ENCODE measurements at regions not wholly inside any gene's neighbourhood (a gene's known extent, or its start where the extent isn't known, plus 50 kb on each side); places are given as distances from the start of the nearest gene placed in this dataset.

DNA sequence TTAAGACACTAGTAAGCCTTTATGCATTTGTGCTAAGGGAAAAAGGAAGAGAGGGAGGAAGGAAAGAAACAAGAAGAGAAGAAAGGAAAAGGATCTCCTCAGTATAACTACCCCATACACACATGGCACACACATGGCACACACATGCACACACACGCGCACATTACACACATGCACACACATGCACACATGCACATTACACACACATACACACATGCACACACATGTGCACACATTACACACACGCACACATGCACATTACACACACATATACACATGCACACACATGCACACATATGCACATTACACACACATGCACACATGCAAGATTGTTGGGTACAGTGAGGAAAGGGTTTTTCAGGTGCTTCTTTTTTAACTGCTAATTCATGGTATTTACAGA is 311.2 kb downstream of the SKIDA1 start:
- Histone ChIP-seq H3K36me3 (ENCODE audit: control insufficient read depth, insufficient read depth, low read length) (no peaks in the 10 kb centered on the region), H3K4me3 (ENCODE audit: low read depth in 2 of 2, low read length in 2 of 2) (no peak overlapping the region), H3K4me1 (ENCODE audit: control insufficient read depth, insufficient read depth, low read length) (no peaks in the 10 kb centered on the region), H3K27me3 (ENCODE audit: control insufficient read depth, insufficient read depth, low read length) (no peaks in the 10 kb centered on the region), H3K9me3 (ENCODE audit: control insufficient read depth, insufficient read depth, low read depth, low read length) (no peaks in the 10 kb centered on the region), H3K27ac (ENCODE audit: low read length) (no peak overlapping the region)
- no TSS peak for BruUV-seq (replicated peaks)
- in situ Hi-C loops (cut with HindIII; ENCODE audit: low pct_unique_long_range_greater_than_20kb, low sequenced_read_pairs) (no loop called here), intact Hi-C loops (cut with micrococcal nuclease; ENCODE audit: unreplicated experiment) (no loop called here)
- no peak for TF ChIP-seq SIN3A (IDR thresholded peaks at IDR 0.05; ENCODE audit: borderline replicate concordance, insufficient read depth, low read depth, low read length)
- ChIA-PET CTCF (no interaction called here), POLR2A (no interaction called here)
- ATAC-seq, result no peak
- DNase-seq (ENCODE audit: low read depth, low spot score), result no peak

DNA sequence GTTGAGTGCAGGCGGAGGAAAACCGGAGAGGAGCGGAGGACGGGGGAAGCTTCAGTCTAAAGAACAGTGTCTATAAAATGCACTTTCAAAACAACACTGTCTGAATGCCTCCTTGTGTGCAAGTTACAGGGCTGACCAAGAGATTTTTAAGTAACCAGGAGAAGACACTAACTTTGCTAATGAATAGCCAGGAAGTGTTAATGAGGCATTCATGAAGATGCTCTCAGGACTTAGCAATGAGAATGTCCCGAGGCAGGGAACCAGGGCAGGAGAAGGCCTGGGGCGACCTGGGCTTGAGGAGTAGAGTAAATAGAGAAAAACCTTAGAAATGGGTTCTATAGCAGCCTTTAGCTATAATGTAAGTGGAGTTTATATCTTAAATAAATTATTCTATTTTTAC is 312.1 kb downstream of the SKIDA1 start:
- in situ Hi-C loops (cut with HindIII; ENCODE audit: low pct_unique_long_range_greater_than_20kb, low sequenced_read_pairs), result no loop called here
- BruUV-seq (replicated peaks), result no TSS peak
- TF ChIP-seq POLR2AphosphoS5 (IDR thresholded peaks at IDR 0.05; ENCODE audit: low read depth, low read length) (no peak), TCF7L2 (IDR thresholded peaks at IDR 0.05; ENCODE audit: low read depth, low read length) (no peak), SIN3A (IDR thresholded peaks at IDR 0.05; ENCODE audit: borderline replicate concordance, insufficient read depth, low read depth, low read length) (no peak)
- TF ChIP-seq, protein P1, sequence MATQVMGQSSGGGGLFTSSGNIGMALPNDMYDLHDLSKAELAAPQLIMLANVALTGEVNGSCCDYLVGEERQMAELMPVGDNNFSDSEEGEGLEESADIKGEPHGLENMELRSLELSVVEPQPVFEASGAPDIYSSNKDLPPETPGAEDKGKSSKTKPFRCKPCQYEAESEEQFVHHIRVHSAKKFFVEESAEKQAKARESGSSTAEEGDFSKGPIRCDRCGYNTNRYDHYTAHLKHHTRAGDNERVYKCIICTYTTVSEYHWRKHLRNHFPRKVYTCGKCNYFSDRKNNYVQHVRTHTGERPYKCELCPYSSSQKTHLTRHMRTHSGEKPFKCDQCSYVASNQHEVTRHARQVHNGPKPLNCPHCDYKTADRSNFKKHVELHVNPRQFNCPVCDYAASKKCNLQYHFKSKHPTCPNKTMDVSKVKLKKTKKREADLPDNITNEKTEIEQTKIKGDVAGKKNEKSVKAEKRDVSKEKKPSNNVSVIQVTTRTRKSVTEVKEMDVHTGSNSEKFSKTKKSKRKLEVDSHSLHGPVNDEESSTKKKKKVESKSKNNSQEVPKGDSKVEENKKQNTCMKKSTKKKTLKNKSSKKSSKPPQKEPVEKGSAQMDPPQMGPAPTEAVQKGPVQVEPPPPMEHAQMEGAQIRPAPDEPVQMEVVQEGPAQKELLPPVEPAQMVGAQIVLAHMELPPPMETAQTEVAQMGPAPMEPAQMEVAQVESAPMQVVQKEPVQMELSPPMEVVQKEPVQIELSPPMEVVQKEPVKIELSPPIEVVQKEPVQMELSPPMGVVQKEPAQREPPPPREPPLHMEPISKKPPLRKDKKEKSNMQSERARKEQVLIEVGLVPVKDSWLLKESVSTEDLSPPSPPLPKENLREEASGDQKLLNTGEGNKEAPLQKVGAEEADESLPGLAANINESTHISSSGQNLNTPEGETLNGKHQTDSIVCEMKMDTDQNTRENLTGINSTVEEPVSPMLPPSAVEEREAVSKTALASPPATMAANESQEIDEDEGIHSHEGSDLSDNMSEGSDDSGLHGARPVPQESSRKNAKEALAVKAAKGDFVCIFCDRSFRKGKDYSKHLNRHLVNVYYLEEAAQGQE (IDR thresholded peaks at IDR 0.05; ENCODE audit: insufficient read depth in 1 of 2, low read depth in 2 of 2, low read length in 1 of 2), result no peak
- TF ChIP-seq, protein P2, sequence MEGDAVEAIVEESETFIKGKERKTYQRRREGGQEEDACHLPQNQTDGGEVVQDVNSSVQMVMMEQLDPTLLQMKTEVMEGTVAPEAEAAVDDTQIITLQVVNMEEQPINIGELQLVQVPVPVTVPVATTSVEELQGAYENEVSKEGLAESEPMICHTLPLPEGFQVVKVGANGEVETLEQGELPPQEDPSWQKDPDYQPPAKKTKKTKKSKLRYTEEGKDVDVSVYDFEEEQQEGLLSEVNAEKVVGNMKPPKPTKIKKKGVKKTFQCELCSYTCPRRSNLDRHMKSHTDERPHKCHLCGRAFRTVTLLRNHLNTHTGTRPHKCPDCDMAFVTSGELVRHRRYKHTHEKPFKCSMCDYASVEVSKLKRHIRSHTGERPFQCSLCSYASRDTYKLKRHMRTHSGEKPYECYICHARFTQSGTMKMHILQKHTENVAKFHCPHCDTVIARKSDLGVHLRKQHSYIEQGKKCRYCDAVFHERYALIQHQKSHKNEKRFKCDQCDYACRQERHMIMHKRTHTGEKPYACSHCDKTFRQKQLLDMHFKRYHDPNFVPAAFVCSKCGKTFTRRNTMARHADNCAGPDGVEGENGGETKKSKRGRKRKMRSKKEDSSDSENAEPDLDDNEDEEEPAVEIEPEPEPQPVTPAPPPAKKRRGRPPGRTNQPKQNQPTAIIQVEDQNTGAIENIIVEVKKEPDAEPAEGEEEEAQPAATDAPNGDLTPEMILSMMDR (IDR thresholded peaks at IDR 0.05), result no peak
- Histone ChIP-seq H3K36me3 (ENCODE audit: control insufficient read depth, insufficient read depth, low read length) (no peaks in the 10 kb centered on the region), H3K4me1 (ENCODE audit: control insufficient read depth, insufficient read depth, low read length) (no peaks in the 10 kb centered on the region; the same call in 1 of the 2 replicates), H3K9me3 (ENCODE audit: control insufficient read depth, insufficient read depth, low read depth, low read length) (no peaks in the 10 kb centered on the region), H3K27me3 (ENCODE audit: control insufficient read depth, insufficient read depth, low read length) (no peaks in the 10 kb centered on the region), H3K27ac (ENCODE audit: low read length) (no peak overlapping the region), H3K4me3 (ENCODE audit: low read depth in 2 of 2, low read length in 2 of 2) (no peak overlapping the region)
- ATAC-seq, result no peak
- ChIA-PET CTCF (no interaction called here), POLR2A (no interaction called here)
- intact Hi-C loops (cut with micrococcal nuclease; ENCODE audit: unreplicated experiment), result no loop called here
- DNase-seq (ENCODE audit: low read depth, low spot score), result no peak

DNA sequence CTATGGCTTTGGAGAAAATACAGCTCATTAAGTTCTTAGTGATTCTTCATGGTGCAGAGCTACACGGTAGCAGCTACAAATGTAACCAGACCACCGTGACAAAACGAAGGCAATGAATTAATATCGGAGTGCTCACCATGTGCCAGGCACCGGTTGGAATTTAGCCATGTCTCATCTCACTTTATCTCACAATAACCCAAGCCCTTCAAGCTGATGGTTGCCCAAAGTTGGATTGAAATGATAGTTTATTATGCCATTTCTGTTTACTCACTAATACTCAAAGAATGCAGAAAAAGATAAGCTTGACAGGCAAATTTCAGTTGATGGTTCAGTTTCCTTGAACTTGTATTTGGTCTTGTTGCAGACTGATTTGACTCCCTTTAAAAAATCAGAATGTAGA is 312.6 kb downstream of the SKIDA1 start:
- intact Hi-C loops (cut with micrococcal nuclease; ENCODE audit: unreplicated experiment), result no loop called here
- H3K9me3 ChIP-seq (ENCODE audit: control insufficient read depth, insufficient read depth, low read depth, low read length), result no peaks in the 10 kb centered on the region
- in situ Hi-C loops (cut with HindIII; ENCODE audit: low pct_unique_long_range_greater_than_20kb, low sequenced_read_pairs), result no loop called here

More for the DNA sequence above, 312.6 kb downstream of the SKIDA1 start:
- TF ChIP-seq, protein P2 (IDR thresholded peaks at IDR 0.05), result no peak
- TF ChIP-seq, protein P1 (IDR thresholded peaks at IDR 0.05; ENCODE audit: insufficient read depth in 1 of 2, low read depth in 2 of 2, low read length in 1 of 2), result no peak
- TF ChIP-seq SIN3A (IDR thresholded peaks at IDR 0.05; ENCODE audit: borderline replicate concordance, insufficient read depth, low read depth, low read length) (no peak), TCF7L2 (IDR thresholded peaks at IDR 0.05; ENCODE audit: low read depth, low read length) (no peak), POLR2AphosphoS5 (IDR thresholded peaks at IDR 0.05; ENCODE audit: low read depth, low read length) (no peak)
- Histone ChIP-seq H3K4me3 (ENCODE audit: low read depth in 2 of 2, low read length in 2 of 2) (no peak overlapping the region), H3K27ac (ENCODE audit: low read length) (no peak overlapping the region), H3K27me3 (ENCODE audit: control insufficient read depth, insufficient read depth, low read length) (no peaks in the 10 kb centered on the region), H3K36me3 (ENCODE audit: control insufficient read depth, insufficient read depth, low read length) (no peaks in the 10 kb centered on the region), H3K4me1 (ENCODE audit: control insufficient read depth, insufficient read depth, low read length) (no peaks in the 10 kb centered on the region; the same call in 1 of the 2 replicates)
- no peak for ATAC-seq
- ChIA-PET POLR2A (no interaction called here), CTCF (no interaction called here)
- no TSS peak for BruUV-seq (replicated peaks)
- no peak for DNase-seq (ENCODE audit: low read depth, low spot score)
